Colonic mucosa (tissue), 4 donors: ENCODE measurements at regions not wholly inside any gene's neighbourhood (a gene's known extent, or its start where the extent isn't known, plus 50 kb on each side); places are given as distances from the start of the nearest gene placed in this dataset.

Experiments used
- DNase-seq: peaks from one replicate; pipeline ENCODE4 v3.0.0-alpha.2; 2020
- H3K27ac ChIP-seq: fragments of 200-600 bp; one replicate; pipeline ENCODE4 v1.8.0; 2021
- H3K27me3 ChIP-seq: fragments of 200-600 bp; one replicate; pipeline ENCODE4 v1.8.0; 2021
- H3K36me3 ChIP-seq: fragments of 200-600 bp; one replicate; pipeline ENCODE4 v1.8.0; 2021
- H3K4me1 ChIP-seq: fragments of 200-600 bp; one replicate; pipeline ENCODE4 v1.8.0; 2021; ENCODE audit warnings: mild to moderate bottlenecking
- H3K4me3 ChIP-seq: fragments of 200-600 bp; one replicate; pipeline ENCODE4 v1.8.0; 2021
- H3K9ac ChIP-seq, 2 donors: one replicate each; pipeline ENCODE4 v1.7.0; 2013; ENCODE audit warnings: control low read depth in 2 of 2, low read depth in 2 of 2, low read length in 2 of 2
- H3K9me3 ChIP-seq: fragments of 200-600 bp; one replicate; pipeline ENCODE4 v1.8.0; 2021
- intact Hi-C: fragments of 100-400 bp; cut with DNase I; formaldehyde crosslinking; loops from one replicate; pipeline ENCODE4 v1.14.1; 2022
- TF ChIP-seq, protein P1 (sequence below): fragments of 200-600 bp; IDR thresholded peaks from one replicate; pipeline ENCODE4 v1.8.0; 2022; ENCODE audit warnings: antibody characterized with exemption, mild to moderate bottlenecking
- donor health status: healthy.
- donor health status: DM: no; HTN: no; CAD: no.
- donor health status: DM: no; HTN: no; CAD: no.

DNA sequence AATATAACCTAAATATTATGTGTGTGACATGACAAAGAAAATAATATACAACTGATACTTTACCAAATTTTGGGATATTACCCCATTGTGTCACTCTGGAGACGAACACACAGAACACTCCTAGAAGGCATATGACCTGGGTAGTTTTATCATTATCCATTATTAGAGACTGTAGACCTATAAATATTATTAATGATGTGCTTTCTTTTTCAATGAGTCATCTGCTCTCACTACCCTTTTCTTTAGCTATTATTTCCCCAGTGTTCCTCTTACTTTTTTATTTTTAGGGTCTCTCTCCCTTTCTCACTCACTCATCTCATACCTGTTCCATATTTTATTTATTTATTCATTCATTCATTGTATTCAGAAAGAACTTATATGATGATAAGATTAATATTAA lies 143.3 kb upstream of the ITGA4 start:
- Histone ChIP-seq H3K9me3 (no peaks in the 10 kb centered on the region), H3K4me1 (no peaks in the 10 kb centered on the region), H3K27me3 (no peaks in the 10 kb centered on the region), H3K36me3 (no peaks in the 10 kb centered on the region), H3K4me3 (no peak overlapping the region), H3K27ac (no peak overlapping the region), H3K9ac (no peak overlapping the region)
- TF ChIP-seq, protein P1, sequence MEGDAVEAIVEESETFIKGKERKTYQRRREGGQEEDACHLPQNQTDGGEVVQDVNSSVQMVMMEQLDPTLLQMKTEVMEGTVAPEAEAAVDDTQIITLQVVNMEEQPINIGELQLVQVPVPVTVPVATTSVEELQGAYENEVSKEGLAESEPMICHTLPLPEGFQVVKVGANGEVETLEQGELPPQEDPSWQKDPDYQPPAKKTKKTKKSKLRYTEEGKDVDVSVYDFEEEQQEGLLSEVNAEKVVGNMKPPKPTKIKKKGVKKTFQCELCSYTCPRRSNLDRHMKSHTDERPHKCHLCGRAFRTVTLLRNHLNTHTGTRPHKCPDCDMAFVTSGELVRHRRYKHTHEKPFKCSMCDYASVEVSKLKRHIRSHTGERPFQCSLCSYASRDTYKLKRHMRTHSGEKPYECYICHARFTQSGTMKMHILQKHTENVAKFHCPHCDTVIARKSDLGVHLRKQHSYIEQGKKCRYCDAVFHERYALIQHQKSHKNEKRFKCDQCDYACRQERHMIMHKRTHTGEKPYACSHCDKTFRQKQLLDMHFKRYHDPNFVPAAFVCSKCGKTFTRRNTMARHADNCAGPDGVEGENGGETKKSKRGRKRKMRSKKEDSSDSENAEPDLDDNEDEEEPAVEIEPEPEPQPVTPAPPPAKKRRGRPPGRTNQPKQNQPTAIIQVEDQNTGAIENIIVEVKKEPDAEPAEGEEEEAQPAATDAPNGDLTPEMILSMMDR, result no peak
- intact Hi-C loops, result no loop called here
- DNase-seq, result no peak

DNA sequence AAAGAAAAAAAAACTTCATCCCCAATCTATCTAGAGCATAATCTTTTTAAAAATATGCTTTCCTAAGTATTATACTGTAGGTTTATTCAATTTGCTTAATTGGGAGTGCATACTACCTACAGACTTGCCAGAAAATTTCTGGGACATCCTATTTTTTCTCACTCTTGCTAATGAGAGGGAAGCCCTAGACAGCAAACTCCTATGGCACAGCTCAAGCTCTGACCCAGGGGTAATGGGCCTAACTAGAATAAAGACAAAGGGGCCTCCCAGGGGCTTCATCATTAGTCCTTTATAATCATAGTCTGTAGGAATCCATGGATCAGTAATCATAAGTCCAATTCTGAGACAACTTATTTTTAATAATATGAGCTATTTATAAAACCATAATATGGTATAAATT lies 142.6 kb upstream of the ITGA4 start:
- Histone ChIP-seq H3K9me3 (no peaks in the 10 kb centered on the region), H3K9ac (no peak overlapping the region), H3K27ac (no peak overlapping the region), H3K27me3 (no peaks in the 10 kb centered on the region), H3K4me3 (no peak overlapping the region), H3K36me3 (no peaks in the 10 kb centered on the region), H3K4me1 (no peaks in the 10 kb centered on the region)
- intact Hi-C loops, result no loop called here
- no peak for DNase-seq
- TF ChIP-seq, protein P1, result no peak

DNA sequence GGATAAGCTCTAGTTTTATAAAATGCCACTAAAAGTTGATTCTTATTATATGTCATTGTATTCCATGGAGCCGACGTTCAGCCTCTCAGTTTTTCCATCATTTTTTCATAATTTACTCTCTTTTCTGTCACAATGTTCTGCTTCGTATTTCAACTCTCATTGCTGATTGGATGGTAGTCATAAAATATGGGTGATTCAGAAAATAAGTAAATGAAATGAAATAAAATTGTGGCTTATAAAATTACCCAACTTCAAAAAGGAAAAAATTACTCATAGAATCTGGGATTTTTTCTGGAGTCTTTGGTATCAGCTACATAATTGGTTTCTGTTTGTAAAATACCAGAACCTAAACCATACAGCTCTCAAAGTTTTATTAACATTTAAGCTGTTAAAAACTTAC lies 139.7 kb upstream of the ITGA4 start:
- no peak for DNase-seq
- no peaks in the 10 kb centered on the region for H3K9me3 ChIP-seq
- TF ChIP-seq, protein P1, result no peak
- intact Hi-C loops, result no loop called here
- H3K36me3 ChIP-seq, result no peaks in the 10 kb centered on the region
- no peak overlapping the region for H3K4me3 ChIP-seq
- no peaks in the 10 kb centered on the region for H3K4me1 ChIP-seq
- no peak overlapping the region for H3K9ac ChIP-seq
- H3K27me3 ChIP-seq, result no peaks in the 10 kb centered on the region
- H3K27ac ChIP-seq, result no peak overlapping the region

DNA sequence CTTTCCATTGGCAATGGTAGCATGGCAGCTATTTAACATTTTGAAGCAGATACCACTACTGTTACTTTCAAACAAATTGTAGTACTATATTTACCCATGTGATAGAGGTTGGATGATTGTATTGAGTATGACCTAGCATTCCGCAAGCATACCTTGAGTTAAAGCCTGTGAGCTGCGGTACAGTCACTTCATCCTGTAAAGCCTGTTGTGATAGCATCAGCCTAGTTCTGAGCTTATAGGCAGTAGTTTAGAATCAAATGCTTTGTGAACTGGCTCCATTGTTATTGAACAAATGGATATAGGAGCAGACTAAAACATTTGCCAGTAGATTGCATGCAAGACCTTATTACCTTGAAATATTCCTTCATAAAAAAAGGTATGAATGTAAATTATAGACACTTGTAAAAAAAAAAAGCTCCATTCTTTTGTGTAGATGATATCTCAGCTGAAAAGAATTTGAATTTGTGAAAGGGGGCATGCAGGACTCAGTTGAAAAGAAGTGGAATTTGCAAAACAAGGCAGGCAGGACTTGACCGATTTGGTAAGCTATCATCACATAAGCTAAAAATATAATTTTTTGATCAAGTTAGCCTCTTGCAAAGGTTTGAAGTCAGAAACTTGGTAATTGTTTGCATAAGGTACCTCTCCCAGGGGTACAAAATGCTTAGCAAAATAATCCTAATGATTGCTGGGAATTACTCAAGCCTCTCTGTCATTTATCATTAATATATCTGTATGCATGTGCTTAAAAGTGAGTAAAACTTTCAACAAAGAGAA lies 138.5 kb upstream of the ITGA4 start:
- Histone ChIP-seq H3K9ac (no peak overlapping the region), H3K4me3 (no peak overlapping the region), H3K4me1 (no peaks in the 10 kb centered on the region), H3K36me3 (no peaks in the 10 kb centered on the region), H3K27me3 (no peaks in the 10 kb centered on the region), H3K9me3 (no peaks in the 10 kb centered on the region), H3K27ac (no peak overlapping the region)
- DNase-seq, result no peak
- TF ChIP-seq, protein P1, result no peak
- intact Hi-C loops, result no loop called here

DNA sequence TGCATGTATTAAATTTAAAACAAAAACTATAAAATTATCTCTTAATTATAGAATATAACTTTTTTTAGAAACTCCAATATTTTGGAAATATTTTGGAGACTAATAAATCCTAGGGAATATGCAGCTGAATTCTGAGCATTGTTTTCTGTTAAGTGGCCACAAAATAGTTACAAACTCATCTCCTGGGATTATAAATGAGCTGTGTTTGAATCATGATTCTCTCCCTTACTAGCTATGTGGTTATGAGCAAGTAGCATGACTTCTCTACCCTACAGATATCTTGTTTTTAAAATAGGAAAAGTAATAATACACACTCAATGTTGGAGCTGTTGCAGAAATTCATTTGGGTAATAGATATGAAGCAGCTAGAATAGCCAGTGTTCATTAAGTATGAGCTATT lies 137.9 kb upstream of the ITGA4 start:
- H3K4me1 ChIP-seq, result no peaks in the 10 kb centered on the region
- H3K27me3 ChIP-seq, result no peaks in the 10 kb centered on the region
- TF ChIP-seq, protein P1, result no peak
- no peak overlapping the region for H3K9ac ChIP-seq
- DNase-seq, result no peak
- no peak overlapping the region for H3K4me3 ChIP-seq
- H3K27ac ChIP-seq, result no peak overlapping the region
- H3K9me3 ChIP-seq, result no peaks in the 10 kb centered on the region
- intact Hi-C loops, result no loop called here
- H3K36me3 ChIP-seq, result no peaks in the 10 kb centered on the region
